ENCODE measurements at regions not wholly inside any gene's neighbourhood (a gene's known extent, or its start where the extent isn't known, plus 50 kb on each side); places are given as distances from the start of the nearest gene placed in this dataset.

GRCh38 chr9:107938801-107939386 is 449.3 kb upstream of the KLF4 start (continued):
- TF ChIP-seq MBNL3 (CRISPR knock-in tag; conservative IDR thresholded peaks at IDR 0.05) = no peak
- TF ChIP-seq RELA (CRISPR knock-in tag; IDR thresholded peaks at IDR 0.05) = no peak
- TF ChIP-seq ZNF276 (CRISPR knock-in tag; IDR thresholded peaks at IDR 0.05; ENCODE audit: low read depth) = no peak
- no peak for TF ChIP-seq ZHX1 (CRISPR knock-in tag; IDR thresholded peaks at IDR 0.05; ENCODE audit: low read depth)
- TF ChIP-seq AKNA (CRISPR knock-in tag; IDR thresholded peaks at IDR 0.05; ENCODE audit: borderline replicate concordance) = no peak
- no peak for TF ChIP-seq EHMT2 (IDR thresholded peaks at IDR 0.05; ENCODE audit: borderline replicate concordance, low read depth, low read length)
- TF ChIP-seq IKZF4 (CRISPR knock-in tag; IDR thresholded peaks at IDR 0.05; ENCODE audit: borderline replicate concordance, low read depth, not compliant biosample characterization) = no peak
- no peak for TF ChIP-seq PRPF4 (IDR thresholded peaks at IDR 0.05; ENCODE audit: low read depth, low read length, poor library complexity, severe bottlenecking)
- TF ChIP-seq ZNF121 (CRISPR knock-in tag; IDR thresholded peaks at IDR 0.05) = no peak
- TF ChIP-seq KLF11 (CRISPR knock-in tag; IDR thresholded peaks at IDR 0.05) = no peak

Measured in HepG2 (cell line).